ENCODE measurements at regions not wholly inside any gene's neighbourhood (a gene's known extent, or its start where the extent isn't known, plus 50 kb on each side); places are given as distances from the start of the nearest gene placed in this dataset.

GRCh38 chr5:91983869-91984268 is 600.8 kb upstream of the ARRDC3 start:
- Histone ChIP-seq H3K36me3 (ENCODE audit: control insufficient read depth in 2 of 2, insufficient read depth in 2 of 2, low read length in 1 of 2) (no peaks in the 10 kb centered on the region), H4K20me1 (ENCODE audit: control insufficient read depth, insufficient read depth) (no peaks in the 10 kb centered on the region), H3K9me3 (replicated peaks; ENCODE audit: control insufficient read depth, insufficient read depth, low read length) (no peaks in the 10 kb centered on the region), H3K4me3 (no peak overlapping the region), H2AFZ (ENCODE audit: control insufficient read depth, low read depth, low read length) (no peak overlapping the region), H3K27ac (ENCODE audit: control insufficient read depth, insufficient read depth) (no peak overlapping the region), H3K4me2 (ENCODE audit: control insufficient read depth, insufficient read depth) (no peak overlapping the region), H3K27me3 (replicated peaks in 1 of 2; ENCODE audit: control insufficient read depth in 2 of 2, insufficient read depth in 2 of 2, low read length in 1 of 2) (no peaks in the 10 kb centered on the region), H3K79me2 (ENCODE audit: control insufficient read depth, insufficient read depth, low read length) (no peaks in the 10 kb centered on the region), H3K9ac (ENCODE audit: control insufficient read depth, insufficient read depth, low read length) (no peak overlapping the region), H3K4me1 (ENCODE audit: control insufficient read depth, insufficient read depth, low read length) (no peaks in the 10 kb centered on the region)
- no peak for TF ChIP-seq ZSCAN29 (IDR thresholded peaks at IDR 0.05)
- TF ChIP-seq ZNF622 (IDR thresholded peaks at IDR 0.05) = no peak
- TF ChIP-seq IKZF1 (conservative IDR thresholded peaks at IDR 0.05) = no peak
- 0% methylated on average over 1 of the region's 1 CpG for WGBS (ENCODE audit: insufficient coverage, insufficient replicate concordance, low lambda C conversion rate, missing lambda C conversion rate)
- SMC1A ChIA-PET (ENCODE audit: uncharacterized antibody, unreplicated experiment) = no interaction called here
- CTCF ChIA-PET = no interaction called here
- RAD21 ChIA-PET (ENCODE audit: unreplicated experiment) = no interaction called here
- POLR2A ChIA-PET = no interaction called here
- no peak for FAIRE-seq
- no peak for DNase-seq (ENCODE audit: low read depth, low spot score)
- intact Hi-C loops (cut with micrococcal nuclease; ENCODE audit: unreplicated experiment) = no loop called here
- in situ Hi-C loops (cut with MboI) = no loop called here
- BruUV-seq (replicated peaks) = no TSS peak
- no peak for ATAC-seq

- POLR2A ChIA-PET = no interaction called here
- CTCF ChIA-PET = no interaction called here
- no peak overlapping the region for H3K27ac ChIP-seq (ENCODE audit: control insufficient read depth, insufficient read depth)
- intact Hi-C loops (cut with micrococcal nuclease; ENCODE audit: unreplicated experiment) (no loop called here), in situ Hi-C loops (cut with MboI) (no loop called here)
- no peaks in the 10 kb centered on the region for H3K4me1 ChIP-seq (ENCODE audit: control insufficient read depth, insufficient read depth, low read length)
- H3K79me2 ChIP-seq (ENCODE audit: control insufficient read depth, insufficient read depth, low read length) = no peaks in the 10 kb centered on the region
- 66% methylated on average over 2 of the region's 2 CpGs for WGBS (ENCODE audit: insufficient coverage, insufficient replicate concordance, low lambda C conversion rate, missing lambda C conversion rate)
- H3K27me3 ChIP-seq (replicated peaks in 1 of 2; ENCODE audit: control insufficient read depth in 2 of 2, insufficient read depth in 2 of 2, low read length in 1 of 2) = no peaks in the 10 kb centered on the region
- no peaks in the 10 kb centered on the region for H3K9me3 ChIP-seq (replicated peaks; ENCODE audit: control insufficient read depth, insufficient read depth, low read length)
- no peaks in the 10 kb centered on the region for H4K20me1 ChIP-seq (ENCODE audit: control insufficient read depth, insufficient read depth)
- H3K4me2 ChIP-seq (ENCODE audit: control insufficient read depth, insufficient read depth) = no peak overlapping the region
- RAD21 ChIA-PET (ENCODE audit: unreplicated experiment) = no interaction called here
- no peak for FAIRE-seq
- no peak overlapping the region for H2AFZ ChIP-seq (ENCODE audit: control insufficient read depth, low read depth, low read length)
- no peak overlapping the region for H3K4me3 ChIP-seq
- no peaks in the 10 kb centered on the region for H3K36me3 ChIP-seq (ENCODE audit: control insufficient read depth in 2 of 2, insufficient read depth in 2 of 2, low read length in 1 of 2)
- DNase-seq (ENCODE audit: low read depth, low spot score) = no peak
- TF ChIP-seq WRNIP1 (IDR thresholded peaks at IDR 0.05; ENCODE audit: borderline replicate concordance, low read depth, low read length) (no peak), ZBTB40 (IDR thresholded peaks at IDR 0.05; ENCODE audit: borderline replicate concordance) (no peak)
- BruUV-seq (replicated peaks) = no TSS peak
- SMC1A ChIA-PET (ENCODE audit: uncharacterized antibody, unreplicated experiment) = no interaction called here
- ATAC-seq = no peak
- no peak overlapping the region for H3K9ac ChIP-seq (ENCODE audit: control insufficient read depth, insufficient read depth, low read length)
Measured at GRCh38 chr5:91978221-91978882, 595.2 kb upstream of the ARRDC3 start.

All from GM12878 (cell line).